Heart left ventricle (tissue), 16 donors: ENCODE measurements at regions not wholly inside any gene's neighbourhood (a gene's known extent, or its start where the extent isn't known, plus 50 kb on each side); places are given as distances from the start of the nearest gene placed in this dataset.

Source experiments
- ATAC-seq, 4 donors: fragments of 200-7000 bp; cut with Tn5 transposase; one replicate each; pipeline ENCODE4 v1.9.1; 2020 to 2022; ENCODE audit warnings: moderate library complexity in 4 of 4, mild to moderate bottlenecking in 3 of 4, moderate number of reproducible peaks in 1 of 4
- DNase-seq, 5 donors: peaks; one replicate each; pipeline ENCODE4 v3.0.0-alpha.2; 2020
- H3K27ac ChIP-seq, 12 donors: fragments of 200-600 bp; sonication (generic) in 4 of 12; one replicate each; pipeline versions ENCODE4 v1.5.0 to v1.8.0; 2016 to 2022; ENCODE audit warnings: mild to moderate bottlenecking in 2 of 12
- H3K27me3 ChIP-seq, 9 donors: fragments of 200-600 bp; sonication (generic) in 2 of 9; one replicate each; pipeline versions ENCODE4 v1.5.1 to v1.8.0; 2016 to 2022; ENCODE audit warnings: mild to moderate bottlenecking in 3 of 9
- H3K36me3 ChIP-seq, 9 donors: fragments of 200-600 bp; sonication (generic) in 2 of 9; one replicate each; pipeline versions ENCODE4 v1.5.0 to v1.8.0; 2018 to 2022; ENCODE audit warnings: mild to moderate bottlenecking in 2 of 9
- H3K4me1 ChIP-seq, 12 donors: fragments of 200-600 bp; sonication (generic) in 4 of 12; one replicate each; pipeline versions ENCODE4 v1.5.0 to v1.8.0; 2016 to 2022; ENCODE audit warnings: mild to moderate bottlenecking in 3 of 12
- H3K4me3 ChIP-seq, 12 donors: fragments of 200-600 bp; sonication (generic) in 4 of 12; one replicate each; pipeline versions ENCODE4 v1.5.0 to v1.8.0; 2017 to 2022; ENCODE audit warnings: mild to moderate bottlenecking in 9 of 12, moderate library complexity in 4 of 12
- H3K9me3 ChIP-seq, 12 donors: fragments of 200-600 bp; sonication (generic) in 4 of 12; one replicate each; pipeline versions ENCODE4 v1.5.0 to v1.8.0; 2016 to 2022; ENCODE audit warnings: mild to moderate bottlenecking in 1 of 12
- CTCF ChIP-seq, 12 donors: fragments of 200-600 bp; sonication (generic) in 4 of 12; IDR thresholded peaks; one replicate each; pipeline versions ENCODE4 v1.5.0 to v1.8.0; 2018 to 2022; ENCODE audit warnings: antibody characterized with exemption in 12 of 12, mild to moderate bottlenecking in 5 of 12
- POLR2A ChIP-seq, 2 donors: fragments of 450-650 bp; IDR thresholded peaks; one replicate each; pipeline ENCODE4 v1.6.1; 2017; ENCODE audit warnings: antibody characterized with exemption in 2 of 2, mild to moderate bottlenecking in 2 of 2, moderate library complexity in 2 of 2
- WGBS, 4 donors: extraction: QIAGEN DNeasy Blood & Tissue Kit in 2 of 4; methylation state at CpG; one replicate each; pipeline versions ENCODE4 v1.1.5 to v1.1.7; 2013 to 2018; 5-methylcytosine and 5-hydroxymethylcytosine counted together
- intact Hi-C, 10 donors: fragments of 100-400 bp; cut with DNase I; formaldehyde crosslinking; loops; one replicate each; pipeline versions ENCODE4 v1.11.1 to v1.14.2; 2022
- donor health status: ischemic (EF 13 %, LVEDD 7.1; RV severe dilation, severe dysfunction).
- donor health status: healthy with polysubstance abuse.
- donor health status: DM: no; HTN: yes; CAD: no.
- donor health status: DM: no; HTN: no; CAD: no.
- donor health status: ischemic (EF 25% LVEDD 6.9; RV normal size, moderate dysfunction).
- donor health status: ischemic (EF 25% LVEDD 5.7; RV mildly dilated, moderate dysfunction).
- donor health status: healthy.
- donor health status: DM: yes; HTN: yes; CAD: no.
- donor health status: ischemic (EF 35%, LVEDD 5.7; RV mildly dilated, moderate dysfunction).
- donor health status: nonischemic (EF 11% LVEDD 7.7; RV severe dilation, severe dysfunction).
- donor health status: DM: yes; HTN: yes; CAD: no.
- donor health status: PGD.
- donor health status: ischemic (EF 29% LVEDD 5.4; RV normal size, mild dysfunction).
- donor health status: nonischemic (EF 23%, LVEDD 6.1; RV moderate dilation, normal function).

- Histone ChIP-seq H3K27me3 (peaks cover 6 to 61% (median 15%) of the 10 kb centered on the region in 9 donors), H3K9me3 (peaks cover 0 to 5% (median 0%) of the 10 kb centered on the region in 12 donors), H3K4me3 (no peak overlapping the region), H3K27ac (no peak overlapping the region), H3K4me1 (peaks cover 0 to 8% (median 0%) of the 10 kb centered on the region in 12 donors), H3K36me3 (no peaks in the 10 kb centered on the region)
- no peak for DNase-seq
- intact Hi-C loops, result loop anchor here in 1 of 10 donors (10.0 kb wide), 1 partner anchor 573 kb away; no protein-coding TSS in a partner anchor
- ATAC-seq, result no peak
- TF ChIP-seq POLR2A (IDR thresholded peaks at IDR 0.05) (no peak), CTCF (IDR thresholded peaks at IDR 0.05) (no peak)
- WGBS, 4 donors, result 65 to 89% (median 82%) methylated on average over 5 of the region's 5 CpGs
These were observed 473.4 kb downstream of the MN1 start for GRCh38 chr22:27327981-27328721.

- intact Hi-C loops, result loop anchor here in 1 of 10 donors (10.0 kb wide), 1 partner anchor 574 kb away; no protein-coding TSS in a partner anchor
- no peak for TF ChIP-seq POLR2A (IDR thresholded peaks at IDR 0.05)
- TF ChIP-seq CTCF (IDR thresholded peaks at IDR 0.05), result no peak
These were observed 472.3 kb downstream of the MN1 start for GRCh38 chr22:27329131-27329850.

GRCh38 chr22:27329966-27330645 lies 471.4 kb downstream of the MN1 start:
- intact Hi-C loops, result loop anchor here in 3 of 10 donors (10.0 kb wide), 1 partner anchor 575 kb away; no protein-coding TSS in a partner anchor
- no peak overlapping the region for H3K4me3 ChIP-seq
- WGBS, 4 donors, result 77 to 84% (median 81%) methylated on average over 3 of the region's 3 CpGs
- H3K4me1 ChIP-seq, result peaks cover 0 to 8% (median 0%) of the 10 kb centered on the region in 12 donors
- peaks cover 0 to 6% (median 0%) of the 10 kb centered on the region in 12 donors for H3K9me3 ChIP-seq
- no peak overlapping the region for H3K27ac ChIP-seq
- H3K27me3 ChIP-seq, result peaks cover 0 to 48% (median 10%) of the 10 kb centered on the region in 9 donors
- ATAC-seq (no peak), DNase-seq (no peak)
- H3K36me3 ChIP-seq, result no peaks in the 10 kb centered on the region
- TF ChIP-seq POLR2A (IDR thresholded peaks at IDR 0.05), result no peak
- no peak for TF ChIP-seq CTCF (IDR thresholded peaks at IDR 0.05)

More at GRCh38 chr22:27329131-27329850, 472.3 kb downstream of the MN1 start:
- H3K27ac ChIP-seq, result no peak overlapping the region
- no peak overlapping the region for H3K4me3 ChIP-seq
- 25 to 33% (median 31%) methylated on average over 13 of the region's 13 CpGs for WGBS, 4 donors
- H3K36me3 ChIP-seq, result no peaks in the 10 kb centered on the region
- H3K9me3 ChIP-seq, result peaks cover 0 to 6% (median 0%) of the 10 kb centered on the region in 12 donors
- ATAC-seq (no peak), DNase-seq (no peak)
- H3K27me3 ChIP-seq, result peaks cover 0 to 51% (median 10%) of the 10 kb centered on the region in 9 donors
- H3K4me1 ChIP-seq, result peaks cover 0 to 8% (median 0%) of the 10 kb centered on the region in 12 donors
